GM23338 (cell line): ENCODE measurements at regions not wholly inside any gene's neighbourhood (a gene's known extent, or its start where the extent isn't known, plus 50 kb on each side); places are given as distances from the start of the nearest gene placed in this dataset.
A peak's percentile ranks its signal among the peaks of the same experiment; 100 is the strongest.

Source experiments
- ATAC-seq: fragments of 200-7000 bp; cut with Tn5 transposase; 3 replicates; pipeline ENCODE4 v1.9.1; 2020
- DNase-seq: peaks from one replicate; pipeline ENCODE4 v3.0.0-alpha.2; 2015; ENCODE audit warnings: low spot score
- H2AFZ ChIP-seq: fragments of 200-600 bp; sonication (generic); 2 replicates; pipeline ENCODE4 v1.8.0; 2016; ENCODE audit warnings: antibody characterized with exemption, mild to moderate bottlenecking, moderate library complexity
- H3F3A ChIP-seq: fragments of 200-600 bp; sonication (generic); replicated peaks from 2 replicates; pipeline ENCODE4 v1.8.0; 2017; ENCODE audit warnings: antibody characterized with exemption, mixed run types, low read depth
- H3K27ac ChIP-seq: fragments of 200-600 bp; sonication (generic); 2 replicates; pipeline ENCODE4 v1.6.1; 2016; ENCODE audit warnings: low read depth
- H3K27me3 ChIP-seq: fragments of 200-600 bp; sonication (generic); 2 replicates; pipeline ENCODE4 v1.8.0; 2016; ENCODE audit warnings: mild to moderate bottlenecking, mixed run types, moderate library complexity; ENCODE audit not compliant: insufficient read depth
- H3K36me3 ChIP-seq: fragments of 200-600 bp; sonication (generic); 2 replicates; pipeline ENCODE4 v1.8.0; 2016; ENCODE audit warnings: mild to moderate bottlenecking; ENCODE audit not compliant: insufficient read depth
- H3K4me1 ChIP-seq: fragments of 200-600 bp; sonication (generic); 2 replicates; pipeline ENCODE4 v1.8.0; 2016; ENCODE audit warnings: mild to moderate bottlenecking, moderate library complexity; ENCODE audit not compliant: insufficient read depth
- H3K4me2 ChIP-seq: fragments of 200-600 bp; sonication (generic); 2 replicates; pipeline ENCODE4 v1.7.1; 2017; ENCODE audit warnings: mixed run types
- H3K4me3 ChIP-seq: fragments of 200-600 bp; sonication (generic); 2 replicates; pipeline ENCODE4 v1.6.1; 2016; ENCODE audit warnings: mixed run types
- H3K79me2 ChIP-seq: fragments of 200-600 bp; sonication (generic); replicated peaks from 2 replicates; pipeline ENCODE4 v1.8.0; 2017; ENCODE audit warnings: mild to moderate bottlenecking; ENCODE audit not compliant: insufficient read depth
- H3K9me2 ChIP-seq: fragments of 200-600 bp; sonication (generic); 2 replicates; pipeline ENCODE4 v1.8.0; 2017; ENCODE audit not compliant: insufficient read depth
- H4K20me1 ChIP-seq: fragments of 200-600 bp; sonication (generic); replicated peaks from 2 replicates; pipeline ENCODE4 v1.8.0; 2017; ENCODE audit warnings: mild to moderate bottlenecking; ENCODE audit not compliant: insufficient read depth
- H3K27ac Mint-ChIP-seq: 2 replicates; pipeline ENCODE4 v1.8.0; 2020; ENCODE audit warnings: inconsistent platforms, mild to moderate bottlenecking, moderate library complexity, mixed read lengths
- H3K27me3 Mint-ChIP-seq: 3 replicates; pipeline ENCODE4 v1.8.0; 2022; ENCODE audit warnings: low read depth, mild to moderate bottlenecking, moderate library complexity, mixed read lengths, inconsistent platforms; ENCODE audit not compliant: insufficient read depth, poor library complexity
- H3K36me3 Mint-ChIP-seq: 3 replicates; pipeline ENCODE4 v1.8.0; 2021; ENCODE audit warnings: low read depth, mild to moderate bottlenecking, inconsistent platforms, moderate library complexity, mixed read lengths
- H3K4me1 Mint-ChIP-seq: 3 replicates; pipeline ENCODE4 v1.8.0; 2020; ENCODE audit warnings: mild to moderate bottlenecking, inconsistent platforms, mixed read lengths
- H3K4me3 Mint-ChIP-seq: 3 replicates; pipeline ENCODE4 v1.8.0; 2021; ENCODE audit warnings: moderate library complexity, mild to moderate bottlenecking, inconsistent platforms, mixed read lengths
- H3K9me3 Mint-ChIP-seq: 3 replicates; pipeline ENCODE4 v1.8.0; 2020; ENCODE audit warnings: moderate library complexity, mild to moderate bottlenecking, inconsistent platforms, mixed read lengths
- CREB1 ChIP-seq: fragments of 250-450 bp; sonication (Bioruptor Pico); IDR thresholded peaks from 2 replicates; pipeline ENCODE4 v1.5.0; 2020; ENCODE audit warnings: low read depth, mild to moderate bottlenecking, moderate library complexity
- CTCF ChIP-seq, 2 experiments: fragments of 200-600 bp in 1 of 2; sonication (generic) in 1 of 2; conservative IDR thresholded peaks; 2 replicates each; pipeline versions ENCODE4 v1.5.1 to v1.6.1; 2016 to 2017; ENCODE audit warnings: antibody characterized with exemption in 2 of 2, low read depth in 2 of 2, mild to moderate bottlenecking in 2 of 2, moderate library complexity in 1 of 2
- EZH2 ChIP-seq: fragments of 200-600 bp; sonication (generic); IDR thresholded peaks from one replicate; pipeline ENCODE4 v1.8.0; 2017; ENCODE audit warnings: antibody characterized with exemption, mild to moderate bottlenecking, low read depth; ENCODE audit not compliant: unreplicated experiment
- EZH2phosphoT487 ChIP-seq: fragments of 200-600 bp; sonication (generic); IDR thresholded peaks from one replicate; pipeline ENCODE4 v1.8.1; 2018; ENCODE audit warnings: antibody characterized with exemption; ENCODE audit not compliant: unreplicated experiment
- JUNB ChIP-seq: IDR thresholded peaks from one replicate; pipeline ENCODE4 v1.6.1; 2016; ENCODE audit warnings: antibody characterized with exemption; ENCODE audit not compliant: unreplicated experiment
- NANOG ChIP-seq: IDR thresholded peaks from 2 replicates; pipeline ENCODE4 v1.6.1; 2016; ENCODE audit warnings: antibody characterized with exemption, borderline replicate concordance
- POLR2AphosphoS5 ChIP-seq: IDR thresholded peaks from 2 replicates; pipeline ENCODE4 v1.6.1; 2016; ENCODE audit warnings: antibody characterized with exemption, low read depth
- STAT1 ChIP-seq: IDR thresholded peaks from one replicate; pipeline ENCODE4 v1.6.1; 2016; ENCODE audit warnings: antibody characterized with exemption; ENCODE audit not compliant: unreplicated experiment
- ZNF114 ChIP-seq: fragments of 250-450 bp; sonication (Bioruptor Pico); IDR thresholded peaks from 2 replicates; pipeline ENCODE4 v1.5.0; 2020; ENCODE audit warnings: mild to moderate bottlenecking, moderate library complexity
- ZNF331 ChIP-seq: fragments of 250-450 bp; sonication (Bioruptor Pico); IDR thresholded peaks from 2 replicates; pipeline ENCODE4 v1.5.0; 2020; ENCODE audit warnings: low read depth, mild to moderate bottlenecking, moderate library complexity
- TF ChIP-seq, protein P1 (sequence below): IDR thresholded peaks from one replicate; pipeline ENCODE4 v1.6.1; 2018; ENCODE audit warnings: antibody characterized with exemption; ENCODE audit not compliant: unreplicated experiment
- TF ChIP-seq, protein P2 (sequence below): IDR thresholded peaks from 2 replicates; pipeline ENCODE4 v1.6.1; 2016; ENCODE audit warnings: antibody characterized with exemption

- Histone ChIP-seq H3K36me3 (no peaks in the 10 kb centered on the region), H3K4me1 (no peaks in the 10 kb centered on the region), H3K4me2 (no peak overlapping the region), H3K4me3 (no peak overlapping the region), H3K27me3 (no peaks in the 10 kb centered on the region), H3F3A (no peaks in the 10 kb centered on the region), H4K20me1 (no peaks in the 10 kb centered on the region), H3K27ac (no peak overlapping the region), H2AFZ (no peak overlapping the region), H3K79me2 (no peaks in the 10 kb centered on the region), H3K9me2 (no peaks in the 10 kb centered on the region)
- H3K4me3 Mint-ChIP-seq: no peak overlapping the region
- TF ChIP-seq CTCF (conservative IDR thresholded peaks at IDR 0.05; ENCODE audit: low read depth in 2 of 2): no peak
- TF ChIP-seq, protein P1, sequence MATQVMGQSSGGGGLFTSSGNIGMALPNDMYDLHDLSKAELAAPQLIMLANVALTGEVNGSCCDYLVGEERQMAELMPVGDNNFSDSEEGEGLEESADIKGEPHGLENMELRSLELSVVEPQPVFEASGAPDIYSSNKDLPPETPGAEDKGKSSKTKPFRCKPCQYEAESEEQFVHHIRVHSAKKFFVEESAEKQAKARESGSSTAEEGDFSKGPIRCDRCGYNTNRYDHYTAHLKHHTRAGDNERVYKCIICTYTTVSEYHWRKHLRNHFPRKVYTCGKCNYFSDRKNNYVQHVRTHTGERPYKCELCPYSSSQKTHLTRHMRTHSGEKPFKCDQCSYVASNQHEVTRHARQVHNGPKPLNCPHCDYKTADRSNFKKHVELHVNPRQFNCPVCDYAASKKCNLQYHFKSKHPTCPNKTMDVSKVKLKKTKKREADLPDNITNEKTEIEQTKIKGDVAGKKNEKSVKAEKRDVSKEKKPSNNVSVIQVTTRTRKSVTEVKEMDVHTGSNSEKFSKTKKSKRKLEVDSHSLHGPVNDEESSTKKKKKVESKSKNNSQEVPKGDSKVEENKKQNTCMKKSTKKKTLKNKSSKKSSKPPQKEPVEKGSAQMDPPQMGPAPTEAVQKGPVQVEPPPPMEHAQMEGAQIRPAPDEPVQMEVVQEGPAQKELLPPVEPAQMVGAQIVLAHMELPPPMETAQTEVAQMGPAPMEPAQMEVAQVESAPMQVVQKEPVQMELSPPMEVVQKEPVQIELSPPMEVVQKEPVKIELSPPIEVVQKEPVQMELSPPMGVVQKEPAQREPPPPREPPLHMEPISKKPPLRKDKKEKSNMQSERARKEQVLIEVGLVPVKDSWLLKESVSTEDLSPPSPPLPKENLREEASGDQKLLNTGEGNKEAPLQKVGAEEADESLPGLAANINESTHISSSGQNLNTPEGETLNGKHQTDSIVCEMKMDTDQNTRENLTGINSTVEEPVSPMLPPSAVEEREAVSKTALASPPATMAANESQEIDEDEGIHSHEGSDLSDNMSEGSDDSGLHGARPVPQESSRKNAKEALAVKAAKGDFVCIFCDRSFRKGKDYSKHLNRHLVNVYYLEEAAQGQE: no peak
- H3K27me3 Mint-ChIP-seq: peaks cover 8% of the 10 kb centered on the region
- H3K4me1 Mint-ChIP-seq: peaks cover 14% of the 10 kb centered on the region
- no peak overlapping the region for H3K27ac Mint-ChIP-seq
- no peaks in the 10 kb centered on the region for H3K36me3 Mint-ChIP-seq
- H3K9me3 Mint-ChIP-seq: peaks cover 3% of the 10 kb centered on the region; the same call in 1 of the 3 replicates
- no peak for DNase-seq
- ATAC-seq: no peak
Measured at GRCh38 chr10:43846968-43847367, 198.3 kb upstream of the ZNF32 start.

GRCh38 chr10:43846187-43846680 is 197.6 kb upstream of the ZNF32 start:
- peaks cover 8% of the 10 kb centered on the region for H3K27me3 Mint-ChIP-seq
- H3K4me1 Mint-ChIP-seq: peaks cover 14% of the 10 kb centered on the region
- Histone ChIP-seq H2AFZ (peak overlapping the region; percentile 72; the same call in 1 of the 2 replicates), H3F3A (no peaks in the 10 kb centered on the region), H4K20me1 (no peaks in the 10 kb centered on the region), H3K27me3 (no peaks in the 10 kb centered on the region), H3K9me2 (no peaks in the 10 kb centered on the region), H3K27ac (no peak overlapping the region), H3K36me3 (no peaks in the 10 kb centered on the region), H3K4me2 (no peak overlapping the region), H3K4me1 (no peaks in the 10 kb centered on the region), H3K4me3 (no peak overlapping the region), H3K79me2 (no peaks in the 10 kb centered on the region)
- no peak overlapping the region for H3K27ac Mint-ChIP-seq
- H3K9me3 Mint-ChIP-seq: peaks cover 3% of the 10 kb centered on the region; the same call in 1 of the 3 replicates
- no peak overlapping the region for H3K4me3 Mint-ChIP-seq
- no peaks in the 10 kb centered on the region for H3K36me3 Mint-ChIP-seq
- no peak for DNase-seq
- ATAC-seq: no peak
- TF ChIP-seq EZH2phosphoT487: no peak
- TF ChIP-seq CTCF (conservative IDR thresholded peaks at IDR 0.05; ENCODE audit: low read depth in 2 of 2): no peak
- no peak for TF ChIP-seq ZNF114 (CRISPR knock-in tag)
- TF ChIP-seq POLR2AphosphoS5: no peak
- no peak for TF ChIP-seq NANOG
- TF ChIP-seq JUNB: no peak
- TF ChIP-seq ZNF331 (CRISPR knock-in tag): no peak
- no peak for TF ChIP-seq CREB1 (CRISPR knock-in tag)
- no peak for TF ChIP-seq EZH2
- no peak for TF ChIP-seq STAT1
- TF ChIP-seq, protein P2, sequence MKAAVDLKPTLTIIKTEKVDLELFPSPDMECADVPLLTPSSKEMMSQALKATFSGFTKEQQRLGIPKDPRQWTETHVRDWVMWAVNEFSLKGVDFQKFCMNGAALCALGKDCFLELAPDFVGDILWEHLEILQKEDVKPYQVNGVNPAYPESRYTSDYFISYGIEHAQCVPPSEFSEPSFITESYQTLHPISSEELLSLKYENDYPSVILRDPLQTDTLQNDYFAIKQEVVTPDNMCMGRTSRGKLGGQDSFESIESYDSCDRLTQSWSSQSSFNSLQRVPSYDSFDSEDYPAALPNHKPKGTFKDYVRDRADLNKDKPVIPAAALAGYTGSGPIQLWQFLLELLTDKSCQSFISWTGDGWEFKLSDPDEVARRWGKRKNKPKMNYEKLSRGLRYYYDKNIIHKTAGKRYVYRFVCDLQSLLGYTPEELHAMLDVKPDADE: no peak
- TF ChIP-seq, protein P1: no peak
